SK-N-SH treated with all-trans-retinoic acid at 6 μM for 48 hours (cell line): ENCODE measurements at regions not wholly inside any gene's neighbourhood (a gene's known extent, or its start where the extent isn't known, plus 50 kb on each side); places are given as distances from the start of the nearest gene placed in this dataset.

Experiments used
- ATAC-seq: fragments of 200-7000 bp; cut with Tn5 transposase; 3 replicates; pipeline ENCODE4 v1.9.1; 2020; ENCODE audit warnings: mild to moderate bottlenecking, moderate library complexity
- BACH2 ChIP-seq: fragments of 250-450 bp; sonication (Bioruptor Pico); IDR thresholded peaks from 2 replicates; pipeline ENCODE4 v1.9.0; 2021; ENCODE audit warnings: mild to moderate bottlenecking, borderline replicate concordance
- CREB5 ChIP-seq: fragments of 250-450 bp; sonication (Bioruptor Pico); IDR thresholded peaks from 2 replicates; pipeline ENCODE4 v1.5.1; 2020; ENCODE audit warnings: low read depth, mild to moderate bottlenecking, moderate library complexity
- CSDC2 ChIP-seq: fragments of 250-450 bp; sonication (Bioruptor Pico); IDR thresholded peaks from 2 replicates; pipeline ENCODE4 v1.5.0; 2020; ENCODE audit warnings: mild to moderate bottlenecking, moderate library complexity
- CSRNP3 ChIP-seq: fragments of 250-450 bp; sonication (Bioruptor Pico); IDR thresholded peaks from 2 replicates; pipeline ENCODE4 v1.5.1; 2021; ENCODE audit warnings: mild to moderate bottlenecking, moderate library complexity
- ESRRG ChIP-seq: fragments of 250-450 bp; sonication (Bioruptor Pico); IDR thresholded peaks from 2 replicates; pipeline ENCODE4 v1.6.1; 2021; ENCODE audit warnings: mild to moderate bottlenecking
- GLIS3 ChIP-seq: fragments of 250-450 bp; sonication (Bioruptor Pico); IDR thresholded peaks from 2 replicates; pipeline ENCODE4 v1.5.0; 2020; ENCODE audit warnings: mild to moderate bottlenecking, moderate library complexity
- ISL1 ChIP-seq: fragments of 250-450 bp; sonication (Bioruptor Pico); IDR thresholded peaks from 2 replicates; pipeline ENCODE4 v2.1.2; 2022; ENCODE audit warnings: mild to moderate bottlenecking, moderate library complexity
- PATZ1 ChIP-seq: fragments of 250-450 bp; sonication (Bioruptor Pico); IDR thresholded peaks from 2 replicates; pipeline ENCODE4 v1.8.0; 2020; ENCODE audit warnings: mild to moderate bottlenecking, moderate library complexity, borderline replicate concordance
- PPARA ChIP-seq: fragments of 250-450 bp; sonication (Bioruptor Pico); IDR thresholded peaks from 2 replicates; pipeline ENCODE4 v1.5.0; 2020; ENCODE audit warnings: mild to moderate bottlenecking, borderline replicate concordance
- RARB ChIP-seq: fragments of 250-450 bp; sonication (Bioruptor Pico); IDR thresholded peaks from 2 replicates; pipeline ENCODE4 v1.8.0; 2021; ENCODE audit warnings: mild to moderate bottlenecking, moderate library complexity
- SNAI2 ChIP-seq: fragments of 250-450 bp; sonication (Bioruptor Pico); IDR thresholded peaks from 2 replicates; pipeline ENCODE4 v1.5.0; 2020; ENCODE audit warnings: mild to moderate bottlenecking, moderate library complexity
- TCF4 ChIP-seq: fragments of 250-450 bp; sonication (Bioruptor Pico); IDR thresholded peaks from 2 replicates; pipeline ENCODE4 v1.8.0; 2021; ENCODE audit warnings: mild to moderate bottlenecking, moderate library complexity, borderline replicate concordance
- TOX ChIP-seq: fragments of 250-450 bp; sonication (Bioruptor Pico); IDR thresholded peaks from 2 replicates; pipeline ENCODE4 v1.8.0; 2021; ENCODE audit warnings: mild to moderate bottlenecking, moderate library complexity, borderline replicate concordance
- TSHZ2 ChIP-seq: fragments of 250-450 bp; sonication (Bioruptor Pico); IDR thresholded peaks from 2 replicates; pipeline ENCODE4 v1.5.0; 2020; ENCODE audit warnings: mild to moderate bottlenecking, moderate library complexity
- ZC3H10 ChIP-seq: fragments of 250-450 bp; sonication (Bioruptor Pico); IDR thresholded peaks from 2 replicates; pipeline ENCODE4 v1.5.1; 2021; ENCODE audit warnings: mild to moderate bottlenecking, moderate library complexity
- ZFP3 ChIP-seq: fragments of 250-450 bp; sonication (Bioruptor Pico); IDR thresholded peaks from 2 replicates; pipeline ENCODE4 v1.5.0; 2020; ENCODE audit warnings: mild to moderate bottlenecking, moderate library complexity
- ZFP30 ChIP-seq: fragments of 450-650 bp; formaldehyde crosslinking; IDR thresholded peaks from 2 replicates; pipeline ENCODE4 v1.5.0; 2022; ENCODE audit warnings: mild to moderate bottlenecking, moderate library complexity
- ZNF70 ChIP-seq: fragments of 450-650 bp; formaldehyde crosslinking; IDR thresholded peaks from 2 replicates; pipeline ENCODE4 v1.5.0; 2020; ENCODE audit warnings: mild to moderate bottlenecking, moderate library complexity
- ZNF8 ChIP-seq: fragments of 450-650 bp; formaldehyde crosslinking; IDR thresholded peaks from 2 replicates; pipeline ENCODE4 v1.5.0; 2020; ENCODE audit warnings: mild to moderate bottlenecking, moderate library complexity

- TF ChIP-seq CSRNP3 (CRISPR knock-in tag): no peak
- TF ChIP-seq BACH2 (CRISPR knock-in tag): no peak
- TF ChIP-seq PATZ1 (CRISPR knock-in tag): no peak
- TF ChIP-seq ESRRG (CRISPR knock-in tag): no peak
- no peak for TF ChIP-seq RARB (CRISPR knock-in tag)
- TF ChIP-seq CREB5 (CRISPR knock-in tag): no peak
- TF ChIP-seq ZNF8 (CRISPR knock-in tag): no peak
- TF ChIP-seq ZNF70: no peak
- TF ChIP-seq, all 23 proteins: peak for 0
Observed at GRCh38 chr9:36759141-36759540, 186.4 kb downstream of the MELK start (continued).

- TF ChIP-seq ZNF8 (CRISPR knock-in tag): no peak
- TF ChIP-seq CREB5 (CRISPR knock-in tag): no peak
- TF ChIP-seq GLIS3: no peak
- no peak for TF ChIP-seq PATZ1 (CRISPR knock-in tag)
- ATAC-seq: no peak
Observed at GRCh38 chr9:36759976-36760375, 187.3 kb downstream of the MELK start.

GRCh38 chr9:36760667-36761420 lies 188.1 kb downstream of the MELK start:
- TF ChIP-seq ESRRG (CRISPR knock-in tag): no peak
- TF ChIP-seq PPARA: no peak
- no peak for TF ChIP-seq CSRNP3 (CRISPR knock-in tag)
- no peak for TF ChIP-seq ZNF8 (CRISPR knock-in tag)
- TF ChIP-seq ZFP3 (CRISPR knock-in tag): no peak
- no peak for TF ChIP-seq CREB5 (CRISPR knock-in tag)
- TF ChIP-seq TSHZ2 (CRISPR knock-in tag): no peak
- no peak for TF ChIP-seq SNAI2 (CRISPR knock-in tag)
- TF ChIP-seq RARB (CRISPR knock-in tag): no peak
- no peak for TF ChIP-seq ZFP30 (CRISPR knock-in tag)
- no peak for TF ChIP-seq PATZ1 (CRISPR knock-in tag)
- TF ChIP-seq ISL1: no peak
- TF ChIP-seq GLIS3: no peak
- no peak for TF ChIP-seq ZC3H10 (CRISPR knock-in tag)
- TF ChIP-seq TCF4 (CRISPR knock-in tag): no peak
- TF ChIP-seq BACH2 (CRISPR knock-in tag): no peak
- no peak for TF ChIP-seq CSDC2 (CRISPR knock-in tag)
- no peak for TF ChIP-seq TOX (CRISPR knock-in tag)
- TF ChIP-seq, all 23 proteins: peak for 0
- no peak for ATAC-seq
